HG03469 (cell line): ENCODE measurements at regions not wholly inside any gene's neighbourhood (a gene's known extent, or its start where the extent isn't known, plus 50 kb on each side); places are given as distances from the start of the nearest gene placed in this dataset.
"Not testable (repeated sequence)": the region's sequence is repeated elsewhere in the genome, so short reads cannot be mapped to it uniquely, and the experiment has no call there.

ENCODE experiments used
- ATAC-seq: cut with Tn5 transposase; IDR thresholded peaks from one replicate; pipeline ENCODE4 v1.9.1; 2021; ENCODE audit warnings: mild to moderate bottlenecking, moderate library complexity, moderate number of reproducible peaks; ENCODE audit not compliant: unreplicated experiment

- ATAC-seq, result no peak
Observed at GRCh38 chr15:94838281-94838680, 606.9 kb downstream of the MCTP2 start.

- no peak for ATAC-seq
Observed at GRCh38 chr15:94840794-94841783, 609.7 kb downstream of the MCTP2 start.

- ATAC-seq, result no peak
Observed at GRCh38 chr15:94843060-94843459, 611.7 kb downstream of the MCTP2 start.

- no peak for ATAC-seq
Observed at GRCh38 chr15:94844198-94844537, 612.8 kb downstream of the MCTP2 start.

- ATAC-seq, result no peak
Observed at GRCh38 chr15:94844538-94845389, 613.4 kb downstream of the MCTP2 start.

- no peak for ATAC-seq
Observed at GRCh38 chr15:94845390-94845716, 614.0 kb downstream of the MCTP2 start.

GRCh38 chr15:94847325-94847724 is 616.0 kb downstream of the MCTP2 start:
- no peak for ATAC-seq

GRCh38 chr15:94848054-94848453 is 616.7 kb downstream of the MCTP2 start:
- ATAC-seq, result no peak

- no peak for ATAC-seq
Observed at GRCh38 chr15:94855018-94855408, 623.7 kb downstream of the MCTP2 start.

- ATAC-seq, result no peak
Observed at GRCh38 chr15:94855409-94856266, 624.3 kb downstream of the MCTP2 start.

- ATAC-seq, result no peak
Observed at GRCh38 chr15:94856267-94856854, 625.0 kb downstream of the MCTP2 start.

GRCh38 chr15:94857466-94857865 is 626.1 kb downstream of the MCTP2 start:
- no peak for ATAC-seq

GRCh38 chr15:94858011-94858410 is 626.6 kb downstream of the MCTP2 start:
- ATAC-seq, result no peak

GRCh38 chr15:94858449-94858848 is 627.1 kb downstream of the MCTP2 start:
- ATAC-seq, result no peak

GRCh38 chr15:94858920-94859319 is 627.6 kb downstream of the MCTP2 start:
- ATAC-seq, result no peak

- no peak for ATAC-seq
Observed at GRCh38 chr15:94864600-94864999, 633.2 kb downstream of the MCTP2 start.

- not testable (repeated sequence) for ATAC-seq
Observed at GRCh38 chr15:94868265-94868664, 636.9 kb downstream of the MCTP2 start.

GRCh38 chr15:94875550-94875949 is 644.2 kb downstream of the MCTP2 start:
- ATAC-seq, result no peak

GRCh38 chr15:94877833-94878232 is 646.5 kb downstream of the MCTP2 start:
- ATAC-seq, result no peak

- ATAC-seq, result no peak
Observed at GRCh38 chr15:94882071-94882712, 650.8 kb downstream of the MCTP2 start.
